Calu3 (cell line): ENCODE measurements at regions not wholly inside any gene's neighbourhood (a gene's known extent, or its start where the extent isn't known, plus 50 kb on each side); places are given as distances from the start of the nearest gene placed in this dataset.

Experiments
- BruUV-seq: library from RNA; stranded (reverse); fragments of 400-500 nt; replicated peaks from 2 replicates; lab custom pipeline; 2021; lab: Mats Ljungman, UMichigan
- CTCF ChIA-PET: fragments of 300-600 bp; sonication (Branson Sonifier 250); formaldehyde crosslinking; loops from one replicate; lab custom pipeline; 2022; ENCODE audit warnings: antibody characterized with exemption; lab: Charles Lee
- DNase-seq: peaks from one replicate; pipeline ENCODE4 v3.0.0; 2022
- H3K27ac Mint-ChIP-seq: one replicate; pipeline ENCODE4 v1.8.0; 2022; ENCODE audit warnings: mixed read lengths; ENCODE audit not compliant: unreplicated experiment
- H3K27me3 Mint-ChIP-seq: one replicate; pipeline ENCODE4 v1.8.0; 2022; ENCODE audit warnings: mixed read lengths; ENCODE audit not compliant: unreplicated experiment
- H3K36me3 Mint-ChIP-seq: one replicate; pipeline ENCODE4 v1.8.0; 2022; ENCODE audit warnings: mild to moderate bottlenecking, moderate library complexity, mixed read lengths; ENCODE audit not compliant: insufficient read depth, unreplicated experiment
- H3K4me1 Mint-ChIP-seq: one replicate; pipeline ENCODE4 v1.8.0; 2022; ENCODE audit warnings: mild to moderate bottlenecking, low read depth, mixed read lengths; ENCODE audit not compliant: unreplicated experiment
- H3K4me3 Mint-ChIP-seq: one replicate; pipeline ENCODE4 v1.8.0; 2022; ENCODE audit warnings: mild to moderate bottlenecking, low read depth, moderate library complexity, mixed read lengths; ENCODE audit not compliant: unreplicated experiment
- H3K9me3 Mint-ChIP-seq: one replicate; pipeline ENCODE4 v1.8.0; 2022; ENCODE audit warnings: low read depth, mixed read lengths; ENCODE audit not compliant: unreplicated experiment
- intact Hi-C: fragments of 100-400 bp; cut with micrococcal nuclease; formaldehyde crosslinking; loops from one replicate; pipeline ENCODE4 v1.10.0; 2022; ENCODE audit not compliant: unreplicated experiment
- TF ChIP-seq, protein P1 (sequence below): fragments of 200-600 bp; IDR thresholded peaks from one replicate; pipeline ENCODE4 v1.8.0; 2022; ENCODE audit warnings: antibody characterized with exemption; ENCODE audit not compliant: unreplicated experiment

- Mint-ChIP-seq H3K4me3 (no peak overlapping the region), H3K9me3 (no peaks in the 10 kb centered on the region), H3K4me1 (peaks cover 8% of the 10 kb centered on the region), H3K36me3 (no peaks in the 10 kb centered on the region), H3K27me3 (no peaks in the 10 kb centered on the region), H3K27ac (no peak overlapping the region)
- intact Hi-C loops, result no loop called here
- no peak for DNase-seq
- no TSS peak for BruUV-seq
- CTCF ChIA-PET, result interaction anchor here (1.7 kb wide), 1 partner anchor 18 kb away, joined by 3 read pairs; no protein-coding TSS in a partner anchor
- TF ChIP-seq, protein P1, sequence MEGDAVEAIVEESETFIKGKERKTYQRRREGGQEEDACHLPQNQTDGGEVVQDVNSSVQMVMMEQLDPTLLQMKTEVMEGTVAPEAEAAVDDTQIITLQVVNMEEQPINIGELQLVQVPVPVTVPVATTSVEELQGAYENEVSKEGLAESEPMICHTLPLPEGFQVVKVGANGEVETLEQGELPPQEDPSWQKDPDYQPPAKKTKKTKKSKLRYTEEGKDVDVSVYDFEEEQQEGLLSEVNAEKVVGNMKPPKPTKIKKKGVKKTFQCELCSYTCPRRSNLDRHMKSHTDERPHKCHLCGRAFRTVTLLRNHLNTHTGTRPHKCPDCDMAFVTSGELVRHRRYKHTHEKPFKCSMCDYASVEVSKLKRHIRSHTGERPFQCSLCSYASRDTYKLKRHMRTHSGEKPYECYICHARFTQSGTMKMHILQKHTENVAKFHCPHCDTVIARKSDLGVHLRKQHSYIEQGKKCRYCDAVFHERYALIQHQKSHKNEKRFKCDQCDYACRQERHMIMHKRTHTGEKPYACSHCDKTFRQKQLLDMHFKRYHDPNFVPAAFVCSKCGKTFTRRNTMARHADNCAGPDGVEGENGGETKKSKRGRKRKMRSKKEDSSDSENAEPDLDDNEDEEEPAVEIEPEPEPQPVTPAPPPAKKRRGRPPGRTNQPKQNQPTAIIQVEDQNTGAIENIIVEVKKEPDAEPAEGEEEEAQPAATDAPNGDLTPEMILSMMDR, result no peak
Measured at GRCh38 chr6:53439556-53439955, 90.8 kb upstream of the ELOVL5 start.

DNA sequence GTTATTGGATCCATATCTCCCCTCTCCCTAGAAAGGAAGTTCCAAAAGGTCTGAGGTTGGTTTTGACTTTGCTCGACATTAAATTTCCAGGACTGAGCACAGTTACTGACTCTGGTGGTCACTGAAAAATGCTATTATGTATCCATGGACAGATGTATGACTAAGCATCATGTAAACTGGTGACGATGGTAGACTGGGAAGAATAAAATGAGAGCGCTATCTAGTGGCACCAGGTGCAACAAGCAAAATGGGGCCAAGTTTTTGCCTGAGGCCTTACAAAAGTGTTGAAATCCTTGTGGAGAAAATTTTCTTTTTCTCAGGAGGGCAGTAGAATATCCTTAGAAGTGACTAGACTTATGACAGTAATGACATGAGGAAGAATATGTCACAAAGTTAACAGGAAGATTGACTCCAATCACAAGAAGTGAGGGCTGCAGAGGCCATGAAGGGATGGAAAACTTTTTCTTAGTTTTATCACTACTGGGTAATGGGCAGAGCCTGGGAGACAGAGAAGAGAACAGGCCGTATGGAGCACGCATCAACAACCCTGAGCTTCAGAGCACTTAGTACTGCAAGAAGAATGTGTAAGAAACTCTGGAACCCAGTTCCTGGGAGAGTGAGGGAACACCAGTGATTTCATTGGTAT lies 88.9 kb upstream of the ELOVL5 start:
- TF ChIP-seq, protein P1, result peak; percentile 52
- no peaks in the 10 kb centered on the region for H3K36me3 Mint-ChIP-seq
- intact Hi-C loops, result loop anchor here (1.0 kb wide), 2 partner anchors 265 to 333 kb away; no protein-coding TSS in a partner anchor
- H3K4me1 Mint-ChIP-seq, result peaks cover 8% of the 10 kb centered on the region
- H3K27me3 Mint-ChIP-seq, result no peaks in the 10 kb centered on the region
- no peak overlapping the region for H3K27ac Mint-ChIP-seq
- H3K4me3 Mint-ChIP-seq, result no peak overlapping the region
- CTCF ChIA-PET, result interaction anchor here (0.5 kb wide), 1 partner anchor 526 kb away, joined by 13 read pairs; no protein-coding TSS in a partner anchor
- no peaks in the 10 kb centered on the region for H3K9me3 Mint-ChIP-seq
- peak; percentile 50 for DNase-seq
- BruUV-seq, result no TSS peak

DNA sequence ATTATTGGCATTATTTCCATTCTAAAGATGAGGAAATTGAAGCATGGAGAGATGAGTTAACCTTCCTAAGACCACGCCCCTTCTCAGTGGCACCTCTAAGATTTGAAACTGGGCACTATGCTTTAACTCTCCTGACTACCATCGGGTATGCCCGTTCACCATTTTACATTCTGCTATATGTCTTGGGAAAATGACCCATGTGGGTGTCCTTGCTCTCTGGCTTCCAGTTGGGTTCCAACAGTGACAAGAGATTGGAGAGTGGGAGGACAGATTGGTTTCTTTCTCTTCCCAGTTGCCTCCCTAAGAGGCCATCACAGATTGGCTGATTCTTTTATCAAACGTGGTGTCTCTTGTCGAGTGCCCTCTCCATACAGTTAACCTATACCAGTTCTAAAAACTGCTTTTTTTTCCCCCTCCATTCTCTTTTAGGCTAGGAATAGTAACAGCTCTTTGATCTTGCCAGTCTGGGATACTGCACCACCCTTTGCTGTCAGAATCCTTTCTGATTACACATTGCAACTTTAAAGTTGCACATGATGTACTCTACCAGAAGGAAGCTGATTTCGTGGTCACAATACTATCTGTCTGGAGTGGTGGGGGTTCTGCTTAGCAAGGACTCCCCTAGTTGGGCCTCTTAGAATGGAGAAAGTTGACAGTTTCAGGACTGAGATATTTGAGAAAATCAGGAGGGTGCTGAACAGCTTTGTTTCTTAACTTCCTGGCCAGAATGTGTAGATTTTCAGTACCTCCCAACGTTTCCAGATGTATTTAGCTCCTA lies 88.0 kb upstream of the ELOVL5 start:
- Mint-ChIP-seq H3K4me1 (peaks cover 8% of the 10 kb centered on the region), H3K27ac (no peak overlapping the region), H3K9me3 (no peaks in the 10 kb centered on the region), H3K36me3 (no peaks in the 10 kb centered on the region), H3K27me3 (no peaks in the 10 kb centered on the region), H3K4me3 (no peak overlapping the region)
- TF ChIP-seq, protein P1, result no peak
- DNase-seq, result no peak
- BruUV-seq, result no TSS peak
- CTCF ChIA-PET, result interaction anchor here (0.5 kb wide), 1 partner anchor 525 kb away, joined by 13 read pairs; no protein-coding TSS in a partner anchor
- intact Hi-C loops, result loop anchor here (1.0 kb wide), 2 partner anchors 264 to 332 kb away; no protein-coding TSS in a partner anchor

DNA sequence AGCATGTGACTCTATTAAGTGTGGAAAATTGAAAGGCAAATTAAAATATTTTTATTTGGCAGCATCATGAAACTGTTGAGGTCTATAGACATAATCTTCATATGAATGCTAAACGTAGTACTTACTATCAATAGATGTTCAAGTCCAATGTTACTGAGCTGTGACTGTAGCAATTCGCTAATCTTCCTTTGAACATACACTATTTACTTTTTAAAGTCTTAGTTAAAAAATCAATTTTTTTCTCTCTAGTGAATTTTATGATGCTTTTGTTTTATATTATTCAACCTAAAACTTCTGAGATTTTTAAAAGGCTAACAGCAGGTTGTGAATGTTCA lies 85.2 kb upstream of the ELOVL5 start:
- Mint-ChIP-seq H3K4me3 (no peak overlapping the region), H3K9me3 (no peaks in the 10 kb centered on the region), H3K27ac (no peak overlapping the region), H3K27me3 (no peaks in the 10 kb centered on the region), H3K4me1 (peaks cover 8% of the 10 kb centered on the region), H3K36me3 (no peaks in the 10 kb centered on the region)
- CTCF ChIA-PET, result no interaction called here
- no TSS peak for BruUV-seq
- TF ChIP-seq, protein P1, result no peak
- no peak for DNase-seq
- intact Hi-C loops, result no loop called here
